Endodermal cell (in vitro differentiated cells): ENCODE measurements at regions not wholly inside any gene's neighbourhood (a gene's known extent, or its start where the extent isn't known, plus 50 kb on each side); places are given as distances from the start of the nearest gene placed in this dataset.

Experiments
- DNase-seq: peaks from one replicate; pipeline ENCODE4 v3.0.0-alpha.2; 2017
- H3K27ac ChIP-seq: 2 replicates; pipeline ENCODE4 v1.5.1; 2013; ENCODE audit warnings: mild to moderate bottlenecking, low read depth, low read length, moderate library complexity
- H3K27me3 ChIP-seq: 2 replicates; pipeline ENCODE4 v1.6.1; 2013; ENCODE audit warnings: mild to moderate bottlenecking, low read length, moderate library complexity; ENCODE audit not compliant: insufficient read depth, control insufficient read depth, poor library complexity, severe bottlenecking
- H3K36me3 ChIP-seq: 2 replicates; pipeline ENCODE4 v1.7.0; 2013; ENCODE audit warnings: mild to moderate bottlenecking, low read length, moderate library complexity; ENCODE audit not compliant: control insufficient read depth, insufficient read depth
- H3K4me1 ChIP-seq: one replicate; pipeline ENCODE4 v1.7.0; 2013; ENCODE audit warnings: low read length; ENCODE audit not compliant: control insufficient read depth, insufficient read depth
- H3K4me3 ChIP-seq: 2 replicates; pipeline ENCODE4 v1.5.1; 2013; ENCODE audit warnings: mild to moderate bottlenecking, low read length, moderate library complexity
- H3K9ac ChIP-seq: 2 replicates; pipeline ENCODE4 v1.6.1; 2013; ENCODE audit warnings: mild to moderate bottlenecking, low read length, moderate library complexity; ENCODE audit not compliant: poor library complexity, severe bottlenecking; ENCODE audit errors: extremely low read depth
- H3K9me3 ChIP-seq: 2 replicates; pipeline ENCODE4 v1.6.1; 2013; ENCODE audit warnings: mild to moderate bottlenecking, low read length, moderate library complexity; ENCODE audit not compliant: control insufficient read depth
- H3K27ac Mint-ChIP-seq: 2 replicates; pipeline ENCODE4 v1.8.0; 2020; ENCODE audit warnings: mixed read lengths
- H3K27me3 Mint-ChIP-seq: 2 replicates; pipeline ENCODE4 v1.8.0; 2021; ENCODE audit warnings: mild to moderate bottlenecking, mixed read lengths; ENCODE audit not compliant: insufficient read depth
- H3K36me3 Mint-ChIP-seq: 2 replicates; pipeline ENCODE4 v1.8.0; 2020; ENCODE audit warnings: low read depth, mixed read lengths
- H3K4me1 Mint-ChIP-seq: 2 replicates; pipeline ENCODE4 v1.8.0; 2020; ENCODE audit warnings: mixed read lengths
- H3K4me3 Mint-ChIP-seq: 2 replicates; pipeline ENCODE4 v1.8.0; 2020; ENCODE audit warnings: mild to moderate bottlenecking, moderate library complexity, mixed read lengths
- H3K9me3 Mint-ChIP-seq: 2 replicates; pipeline ENCODE4 v1.8.0; 2020; ENCODE audit warnings: mild to moderate bottlenecking, mixed read lengths
- CTCF ChIP-seq: fragments of 200-600 bp; sonication (generic); conservative IDR thresholded peaks from 2 replicates; pipeline ENCODE4 v1.5.0; 2021; ENCODE audit warnings: antibody characterized with exemption, mild to moderate bottlenecking
- WGBS, 2 experiments: methylation state at CpG; one replicate each; pipeline versions ENCODE4 v1.1.5 to v1.1.7; 2013; ENCODE audit warnings: missing lambda C conversion rate in 2 of 2, mixed read lengths in 1 of 2; ENCODE audit not compliant: insufficient coverage in 1 of 2, insufficient read length in 1 of 2; 5-methylcytosine and 5-hydroxymethylcytosine counted together

- H3K27ac Mint-ChIP-seq: no peak overlapping the region
- H3K27me3 Mint-ChIP-seq: no peaks in the 10 kb centered on the region
- H3K4me3 ChIP-seq: no peak overlapping the region
- peak; percentile 26 for DNase-seq
- TF ChIP-seq CTCF: no peak
- H3K27ac ChIP-seq: no peak overlapping the region
- H3K9ac ChIP-seq: no peak overlapping the region
- no peaks in the 10 kb centered on the region for H3K4me1 ChIP-seq
- H3K4me3 Mint-ChIP-seq: no peak overlapping the region
- no peaks in the 10 kb centered on the region for H3K9me3 ChIP-seq
- no peaks in the 10 kb centered on the region for H3K36me3 ChIP-seq
- 93 to 94% methylated on average over 11 of the region's 11 CpGs for WGBS, 2 experiments
- no peaks in the 10 kb centered on the region for H3K36me3 Mint-ChIP-seq
- no peaks in the 10 kb centered on the region for H3K27me3 ChIP-seq
- no peaks in the 10 kb centered on the region for H3K9me3 Mint-ChIP-seq
- no peaks in the 10 kb centered on the region for H3K4me1 Mint-ChIP-seq
Measured at GRCh38 chr2:239693330-239693729, 292.5 kb upstream of the HDAC4 start.

- Mint-ChIP-seq H3K9me3 (no peaks in the 10 kb centered on the region), H3K36me3 (no peaks in the 10 kb centered on the region), H3K27me3 (no peaks in the 10 kb centered on the region), H3K4me1 (no peaks in the 10 kb centered on the region), H3K4me3 (no peak overlapping the region), H3K27ac (no peak overlapping the region)
- H3K4me3 ChIP-seq: no peak overlapping the region
- no peaks in the 10 kb centered on the region for H3K9me3 ChIP-seq
- WGBS, 2 experiments: 92% methylated on average over 7 of the region's 7 CpGs
- TF ChIP-seq CTCF: no peak
- no peaks in the 10 kb centered on the region for H3K36me3 ChIP-seq
- no peak for DNase-seq
- no peaks in the 10 kb centered on the region for H3K4me1 ChIP-seq
- no peak overlapping the region for H3K9ac ChIP-seq
- no peak overlapping the region for H3K27ac ChIP-seq
- no peaks in the 10 kb centered on the region for H3K27me3 ChIP-seq
Measured at GRCh38 chr2:239692919-239693318, 292.1 kb upstream of the HDAC4 start.

GRCh38 chr2:239692362-239692851, 291.6 kb upstream of the HDAC4 start:
- peak; percentile 46 for DNase-seq
- Histone ChIP-seq H3K9ac (no peak overlapping the region), H3K27me3 (no peaks in the 10 kb centered on the region), H3K36me3 (no peaks in the 10 kb centered on the region), H3K27ac (no peak overlapping the region), H3K4me3 (no peak overlapping the region), H3K9me3 (no peaks in the 10 kb centered on the region), H3K4me1 (no peaks in the 10 kb centered on the region)
- H3K9me3 Mint-ChIP-seq: no peaks in the 10 kb centered on the region
- no peak overlapping the region for H3K27ac Mint-ChIP-seq
- no peaks in the 10 kb centered on the region for H3K27me3 Mint-ChIP-seq
- TF ChIP-seq CTCF: no peak
- no peak overlapping the region for H3K4me3 Mint-ChIP-seq
- H3K4me1 Mint-ChIP-seq: no peaks in the 10 kb centered on the region
- WGBS, 2 experiments: 83 to 93% methylated on average over 5 to 8 of the region's 8 CpGs
- no peaks in the 10 kb centered on the region for H3K36me3 Mint-ChIP-seq
